SK-N-SH (cell line): ENCODE measurements at regions not wholly inside any gene's neighbourhood (a gene's known extent, or its start where the extent isn't known, plus 50 kb on each side); places are given as distances from the start of the nearest gene placed in this dataset.
A peak's percentile ranks its signal among the peaks of the same experiment; 100 is the strongest.

ENCODE experiments used
- CTCF ChIA-PET: fragments of 300-600, 350-600 bp; formaldehyde crosslinking; extraction: SDS; loops from one replicate; lab custom pipeline; 2021; lab: Yijun Ruan, JAX
- POLR2A ChIA-PET: fragments of 350-600 bp; sonication (Branson Sonifier 250); formaldehyde crosslinking; extraction: SDS; loops from one replicate; lab custom pipeline; 2020; ENCODE audit warnings: antibody characterized with exemption, inconsistent platforms; lab: Yijun Ruan, JAX
- DNase-seq: peaks from one replicate; pipeline ENCODE4 v3.0.0; 2012
- H2AFZ ChIP-seq: fragments of 200-600 bp; sonication (generic); 2 replicates; pipeline ENCODE4 v1.8.1; 2016; ENCODE audit warnings: antibody characterized with exemption, mild to moderate bottlenecking, low read depth
- H3F3A ChIP-seq: fragments of 200-600 bp; sonication (generic); replicated peaks from 2 replicates; pipeline ENCODE3; 2016; ENCODE audit warnings: antibody characterized with exemption, mild to moderate bottlenecking; ENCODE audit not compliant: insufficient read depth
- H3K27ac ChIP-seq, 2 experiments: fragments of 200-500 bp in 1 of 2; fragments of 200-600 bp in 1 of 2; sonication (Bioruptor generic) in 1 of 2; sonication (generic), shearing (Covaris generic) in 1 of 2; 2 replicates each; pipeline versions ENCODE4 v1.5.1 to v1.6.1; 2014 to 2016; ENCODE audit warnings: low read depth in 2 of 2, inconsistent platforms in 1 of 2, low read length in 1 of 2, mild to moderate bottlenecking in 1 of 2, mixed read lengths in 1 of 2
- H3K27me3 ChIP-seq: fragments of 200-600 bp; sonication (generic), shearing (Covaris generic); 2 replicates; pipeline ENCODE4 v1.6.1; 2016; ENCODE audit warnings: mixed run types; ENCODE audit not compliant: insufficient read depth
- H3K36me3 ChIP-seq, 2 experiments: fragments of 200-500 bp in 1 of 2; fragments of 200-600 bp in 1 of 2; sonication (Bioruptor generic) in 1 of 2; sonication (generic) in 1 of 2; replicated peaks in 1 of 2; 2 replicates each; pipeline versions ENCODE3 to v1.5.1; 2014 to 2016; ENCODE audit warnings: low read length in 1 of 2, mild to moderate bottlenecking in 1 of 2; ENCODE audit not compliant: insufficient read depth in 2 of 2, control insufficient read depth in 1 of 2
- H3K4me1 ChIP-seq, 2 experiments: fragments of 200-500 bp in 1 of 2; fragments of 200-600 bp in 1 of 2; sonication (Bioruptor generic) in 1 of 2; sonication (generic), shearing (Covaris generic) in 1 of 2; 2 replicates each; pipeline versions ENCODE4 v1.5.1 to v1.6.1; 2014 to 2016; ENCODE audit warnings: low read depth in 1 of 2, low read length in 1 of 2, mixed run types in 1 of 2; ENCODE audit not compliant: insufficient read depth in 2 of 2, control insufficient read depth in 1 of 2
- H3K4me2 ChIP-seq: fragments of 200-600 bp; sonication (generic), shearing (Covaris generic); 2 replicates; pipeline ENCODE4 v1.6.1; 2017; ENCODE audit warnings: mixed run types
- H3K4me3 ChIP-seq, 2 experiments: fragments of 200-500 bp in 1 of 2; fragments of 200-600 bp in 1 of 2; sonication (Bioruptor generic) in 1 of 2; sonication (generic), shearing (Covaris generic) in 1 of 2; 2 replicates each; pipeline versions ENCODE4 v1.5.1 to v1.8.1; 2014 to 2016; ENCODE audit warnings: low read depth in 2 of 2, inconsistent platforms in 1 of 2, low read length in 1 of 2, mild to moderate bottlenecking in 1 of 2, mixed read lengths in 1 of 2, moderate library complexity in 1 of 2
- H3K79me2 ChIP-seq: fragments of 200-600 bp; sonication (generic); 2 replicates; pipeline ENCODE4 v1.8.1; 2017; ENCODE audit warnings: mild to moderate bottlenecking; ENCODE audit not compliant: insufficient read depth
- H3K9ac ChIP-seq: fragments of 200-600 bp; sonication (generic); 2 replicates; pipeline ENCODE4 v1.6.1; 2017; ENCODE audit warnings: mixed run types
- H3K9me2 ChIP-seq: fragments of 200-600 bp; sonication (generic); 2 replicates; pipeline ENCODE4 v1.6.1; 2017; ENCODE audit warnings: mixed run types
- H3K9me3 ChIP-seq: fragments of 200-600 bp; sonication (generic); 2 replicates; pipeline ENCODE4 v1.6.1; 2017; ENCODE audit warnings: mixed run types, mild to moderate bottlenecking, moderate library complexity
- H4K20me1 ChIP-seq: fragments of 200-600 bp; sonication (generic); 2 replicates; pipeline ENCODE4 v1.6.1; 2017; ENCODE audit warnings: mild to moderate bottlenecking, mixed run types; ENCODE audit not compliant: insufficient read depth
- EP300 ChIP-seq, 2 experiments: IDR thresholded peaks; 2 replicates each; pipeline versions ENCODE4 v1.4.0 to v1.6.1; 2012; ENCODE audit warnings: borderline replicate concordance in 1 of 2, low read depth in 1 of 2, low read length in 1 of 2
- GATA2 ChIP-seq: sonication (generic); formaldehyde crosslinking; IDR thresholded peaks from 2 replicates; pipeline ENCODE4 v1.5.0; 2020; ENCODE audit warnings: mild to moderate bottlenecking, missing genetic modification reagents
- IRF3 ChIP-seq: fragments of 150-350 bp; IDR thresholded peaks from 2 replicates; pipeline ENCODE4 v1.6.1; 2016; ENCODE audit warnings: mild to moderate bottlenecking, low read depth, low read length
- JUND ChIP-seq: IDR thresholded peaks from 2 replicates; pipeline ENCODE4 v1.4.0; 2012
- MEF2A ChIP-seq: IDR thresholded peaks from 2 replicates; pipeline ENCODE4 v1.4.0; 2012; ENCODE audit warnings: low read depth, borderline replicate concordance
- MXI1 ChIP-seq: IDR thresholded peaks from 2 replicates; pipeline ENCODE4 v1.6.1; 2012; ENCODE audit warnings: mild to moderate bottlenecking, low read depth, low read length, improper control_type of control experiment
- NFIC ChIP-seq: IDR thresholded peaks from 2 replicates; pipeline ENCODE4 v1.4.0; 2012; ENCODE audit warnings: borderline replicate concordance
- PBX3 ChIP-seq: IDR thresholded peaks from 2 replicates; pipeline ENCODE4; 2012
- SMC3 ChIP-seq: IDR thresholded peaks from 2 replicates; pipeline ENCODE4 v1.6.1; 2012; ENCODE audit warnings: low read depth, low read length, improper control_type of control experiment
- TAF1 ChIP-seq: IDR thresholded peaks from 2 replicates; pipeline ENCODE4 v1.6.1; 2012; ENCODE audit warnings: low read depth, mild to moderate bottlenecking, low read length, moderate library complexity, borderline replicate concordance
- WGBS: methylation state at CpG from one replicate; pipeline ENCODE4 v1.1.6; 2017; ENCODE audit warnings: low lambda C conversion rate; 5-methylcytosine and 5-hydroxymethylcytosine counted together
- TF ChIP-seq, protein P1 (sequence below): IDR thresholded peaks from 2 replicates; pipeline ENCODE4 v1.4.0; 2012; ENCODE audit warnings: low read depth, borderline replicate concordance

DNA sequence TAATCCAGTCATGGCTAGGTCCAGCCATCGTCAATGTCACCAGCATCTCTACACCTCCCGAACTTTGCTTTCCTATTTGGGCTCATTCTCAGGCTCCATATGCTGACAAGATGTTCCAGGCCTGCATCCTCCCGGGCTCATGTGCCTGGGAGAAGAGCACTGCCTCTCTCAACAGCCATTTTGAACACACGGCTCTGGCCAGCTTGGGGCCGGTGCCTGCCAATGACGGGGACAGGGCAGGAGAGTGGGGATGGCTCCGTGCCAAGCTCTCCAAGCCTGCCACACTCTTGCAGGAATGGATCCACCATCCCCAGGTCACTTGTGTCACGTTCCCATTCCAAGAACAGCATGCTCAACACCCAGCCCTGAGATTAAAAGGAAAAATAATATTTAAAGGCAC, 61.4 kb upstream of the PAX7 start:
- no peaks in the 10 kb centered on the region for H3K79me2 ChIP-seq
- H3K4me2 ChIP-seq: no peak overlapping the region
- H3K36me3 ChIP-seq: no peaks in the 10 kb centered on the region
- no peak overlapping the region for H2AFZ ChIP-seq
- H3K4me3 ChIP-seq: no peak overlapping the region
- H3K27me3 ChIP-seq: no peaks in the 10 kb centered on the region
- H3K4me1 ChIP-seq: peaks cover 0 to 17% of the 10 kb centered on the region in 2 experiments; a peak in 1 of 4 replicates
- CTCF ChIA-PET: interaction anchor here (0.7 to 7.4 kb wide), 8 partner anchors 10 to 660 kb away, joined by 3 to 69 read pairs (median 6); no protein-coding TSS in a partner anchor
- WGBS: 19% methylated on average over 5 of the region's 8 CpGs
- H4K20me1 ChIP-seq: no peaks in the 10 kb centered on the region
- no peaks in the 10 kb centered on the region for H3F3A ChIP-seq
- TF ChIP-seq TAF1: no peak
- no peak for TF ChIP-seq MEF2A
- peak; percentile 19; the same call in 1 of the 2 replicates for TF ChIP-seq MXI1
- no peak for TF ChIP-seq NFIC
- no peak for TF ChIP-seq PBX3
- no peak for TF ChIP-seq IRF3
- H3K9me2 ChIP-seq: no peaks in the 10 kb centered on the region
- H3K9ac ChIP-seq: no peak overlapping the region
- DNase-seq: peak; percentile 63
- POLR2A ChIA-PET: no interaction called here
- H3K27ac ChIP-seq: peak overlapping the region in 1 of 2 experiments; percentile 48; a peak in 2 of 4 replicates
- no peaks in the 10 kb centered on the region for H3K9me3 ChIP-seq

GRCh38 chr1:18569811-18570545, 60.7 kb upstream of the PAX7 start:
- H3K4me3 ChIP-seq: no peak overlapping the region
- no peak for TF ChIP-seq SMC3
- TF ChIP-seq GATA2: 0 out of 2 replicates have a peak, but pooled peaks have one; percentile 1
- TF ChIP-seq JUND: no peak
- peak in 1 of 2 experiments; percentile 2; a peak in 1 of 4 replicates for TF ChIP-seq EP300 (IDR thresholded peaks at IDR 0.05; ENCODE audit: borderline replicate concordance in 1 of 2, low read depth in 1 of 2, low read length in 1 of 2)
- TF ChIP-seq, protein P1, sequence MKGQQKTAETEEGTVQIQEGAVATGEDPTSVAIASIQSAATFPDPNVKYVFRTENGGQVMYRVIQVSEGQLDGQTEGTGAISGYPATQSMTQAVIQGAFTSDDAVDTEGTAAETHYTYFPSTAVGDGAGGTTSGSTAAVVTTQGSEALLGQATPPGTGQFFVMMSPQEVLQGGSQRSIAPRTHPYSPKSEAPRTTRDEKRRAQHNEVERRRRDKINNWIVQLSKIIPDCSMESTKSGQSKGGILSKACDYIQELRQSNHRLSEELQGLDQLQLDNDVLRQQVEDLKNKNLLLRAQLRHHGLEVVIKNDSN: no peak
- TF ChIP-seq, all 33 proteins: peak for 2
- Histone ChIP-seq H3K36me3 (no peaks in the 10 kb centered on the region), H3K79me2 (no peaks in the 10 kb centered on the region), H3K9me2 (no peaks in the 10 kb centered on the region), H3K4me2 (no peak overlapping the region), H3K27me3 (no peaks in the 10 kb centered on the region), H3K27ac (peak overlapping the region in 1 of 2 experiments; percentile 35; a peak in 2 of 4 replicates), H3K4me1 (peaks cover 0 to 15% of the 10 kb centered on the region in 2 experiments; a peak in 1 of 4 replicates), H3K9ac (no peak overlapping the region), H3F3A (no peaks in the 10 kb centered on the region), H2AFZ (no peak overlapping the region), H4K20me1 (no peaks in the 10 kb centered on the region), H3K9me3 (no peaks in the 10 kb centered on the region)
- peak; percentile 32 for DNase-seq
- ChIA-PET CTCF (interaction anchor here (0.7 to 7.4 kb wide), 8 partner anchors 10 to 661 kb away, joined by 3 to 69 read pairs (median 6); no protein-coding TSS in a partner anchor), POLR2A (no interaction called here)
- 56% methylated on average over 18 of the region's 19 CpGs for WGBS
